HG03565 (cell line): ENCODE measurements at regions not wholly inside any gene's neighbourhood (a gene's known extent, or its start where the extent isn't known, plus 50 kb on each side); places are given as distances from the start of the nearest gene placed in this dataset.
"Not testable (repeated sequence)": the region's sequence is repeated elsewhere in the genome, so short reads cannot be mapped to it uniquely, and the experiment has no call there.

ENCODE experiments used
- ATAC-seq: cut with Tn5 transposase; IDR thresholded peaks from one replicate; pipeline ENCODE4 v1.9.1; 2021; ENCODE audit warnings: mild to moderate bottlenecking, moderate library complexity; ENCODE audit not compliant: unreplicated experiment

DNA sequence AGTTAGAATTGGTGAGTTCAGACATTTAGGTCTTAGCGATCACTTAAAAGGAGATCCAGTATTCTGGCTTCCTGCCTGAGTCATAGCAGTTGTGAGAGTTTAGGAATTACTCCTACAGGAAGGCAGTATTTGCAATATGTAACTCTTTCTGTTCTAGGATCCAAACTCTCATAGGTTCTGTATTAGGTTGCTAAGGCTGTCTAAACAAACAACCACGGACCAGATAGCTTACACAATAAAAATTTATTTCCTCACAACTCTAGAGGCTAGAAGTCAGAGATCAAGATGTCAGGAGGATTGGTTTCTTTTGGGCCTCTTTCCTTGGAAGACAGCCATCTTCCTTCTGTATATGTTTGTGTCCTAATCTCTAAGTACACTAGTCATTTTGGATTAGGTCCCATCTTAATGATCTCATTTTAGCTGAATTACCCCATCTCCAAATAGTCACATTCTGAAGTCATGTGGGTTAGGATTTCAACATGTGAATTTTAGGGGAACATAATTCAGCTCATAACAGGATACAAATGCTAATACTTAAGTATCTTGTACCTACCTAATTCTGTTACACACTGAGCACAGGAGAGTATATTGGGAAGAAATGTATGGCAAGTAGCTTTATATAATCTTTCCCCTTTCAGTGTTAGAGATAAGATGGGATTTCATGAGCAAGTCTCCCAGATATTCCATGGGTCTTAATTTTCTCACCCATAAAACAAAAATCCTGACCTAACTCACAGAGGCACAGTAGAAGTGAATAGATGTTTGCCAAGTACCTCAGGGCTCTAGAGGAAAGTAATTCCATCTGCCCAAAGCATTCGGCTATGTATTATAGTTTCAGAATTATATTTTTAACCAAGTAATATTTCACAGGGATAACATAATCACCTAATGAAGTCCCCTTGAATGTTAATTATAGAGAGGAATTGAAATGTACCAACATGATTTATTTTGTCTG, 144.4 kb downstream of the PTBP2 start:
- no peak for ATAC-seq

- no peak for ATAC-seq
These were observed 151.2 kb downstream of the PTBP2 start for GRCh38 chr1:96872757-96873156.

GRCh38 chr1:96878640-96879039, 157.1 kb downstream of the PTBP2 start:
- ATAC-seq = no peak

GRCh38 chr1:96880626-96881025, 159.0 kb downstream of the PTBP2 start:
- ATAC-seq = no peak

DNA sequence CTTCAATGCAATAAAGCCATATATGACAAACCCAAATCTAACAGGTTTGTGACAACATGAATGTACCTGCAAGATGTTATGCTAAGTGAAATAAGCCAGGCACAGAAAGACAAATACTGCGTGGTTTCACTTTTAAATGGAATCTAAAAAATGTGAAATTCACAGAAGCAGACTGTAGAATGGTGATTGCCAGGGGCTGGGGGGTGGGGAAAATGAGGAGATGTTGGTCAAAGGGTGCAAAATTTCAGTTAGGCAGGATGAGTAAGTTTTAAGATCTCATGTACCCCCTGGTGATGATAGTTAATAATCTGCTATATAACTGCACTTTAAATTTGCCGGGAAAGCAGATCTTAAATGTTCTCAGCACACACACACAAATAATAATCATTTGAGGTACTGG, 160.5 kb downstream of the PTBP2 start:
- no peak for ATAC-seq

DNA sequence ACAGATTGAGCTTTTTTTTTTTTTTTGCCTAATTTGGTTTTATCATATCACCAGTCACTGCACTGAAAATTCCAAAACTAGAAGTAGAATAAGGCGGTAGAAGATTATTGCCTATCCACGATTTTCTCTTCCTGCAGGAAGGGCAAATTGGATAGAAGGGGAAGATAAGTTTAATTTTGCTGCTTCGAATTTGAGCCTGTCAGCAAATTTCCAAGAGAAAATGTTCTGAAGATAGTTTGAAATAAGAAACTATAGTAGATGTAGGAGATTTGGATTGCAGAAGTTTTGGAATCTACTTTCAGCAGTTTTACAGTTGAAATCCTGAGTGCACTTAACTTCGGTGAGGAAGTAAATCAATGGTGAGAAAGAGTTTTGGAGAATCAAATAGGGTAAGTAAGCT, 164.9 kb downstream of the PTBP2 start:
- no peak for ATAC-seq

DNA sequence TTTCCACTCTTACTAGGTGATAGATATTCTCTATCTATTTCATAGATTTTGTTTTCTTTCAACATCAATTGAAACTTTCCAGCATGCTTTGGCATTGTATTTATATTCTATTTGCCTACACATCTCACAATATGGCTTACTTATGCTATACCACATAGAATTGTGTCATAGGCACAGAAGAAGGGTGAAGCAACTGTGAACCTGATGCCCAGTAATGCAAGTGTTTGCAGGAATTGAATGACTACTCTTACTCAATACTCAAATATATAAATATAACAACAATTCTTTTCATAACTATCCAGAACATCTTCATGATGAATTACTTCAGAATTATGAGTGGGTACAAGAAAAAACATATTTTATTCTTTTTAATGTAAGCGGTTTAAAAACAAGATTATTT, 165.9 kb downstream of the PTBP2 start:
- no peak for ATAC-seq

- ATAC-seq = no peak
These were observed 180.3 kb downstream of the PTBP2 start for GRCh38 chr1:96901783-96902363.

GRCh38 chr1:96912248-96912647, 190.7 kb downstream of the PTBP2 start:
- ATAC-seq = no peak

DNA sequence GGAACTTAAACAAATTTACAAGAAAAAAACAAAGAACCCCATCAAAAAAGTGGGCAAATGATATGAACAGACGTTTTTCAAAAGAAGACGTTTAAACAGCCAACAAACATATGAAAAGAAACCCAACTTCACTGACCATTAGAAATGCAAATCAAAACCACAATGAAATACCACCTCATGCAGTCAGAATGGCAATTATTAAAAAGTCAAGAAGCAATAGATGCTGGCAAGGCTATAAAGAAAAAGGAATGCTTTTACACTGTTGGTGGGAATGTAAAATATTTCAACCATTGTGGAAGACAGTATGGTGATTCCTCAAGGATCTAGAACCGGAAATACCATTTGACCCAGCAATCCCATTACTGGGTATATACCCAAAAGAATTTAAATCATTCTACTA, 194.1 kb downstream of the PTBP2 start:
- ATAC-seq = not testable (repeated sequence)

DNA sequence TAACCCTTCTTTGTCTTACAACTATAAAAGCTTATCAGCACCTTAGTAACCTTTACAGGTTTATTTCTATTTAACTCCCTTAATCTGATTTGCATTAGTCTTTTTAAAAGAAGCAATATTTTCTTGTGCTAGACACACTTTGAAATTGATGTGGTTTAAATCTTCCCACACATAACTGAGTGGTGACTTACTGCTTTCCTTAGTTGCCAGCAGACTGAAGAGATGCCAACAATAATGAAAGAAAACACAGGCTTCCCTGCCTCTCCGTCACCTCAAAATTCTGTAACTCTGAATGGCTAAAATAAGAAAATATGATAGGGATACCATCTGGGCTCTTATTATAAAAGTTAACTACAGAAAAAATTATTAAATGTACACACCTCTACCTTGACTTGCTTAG, 196.8 kb downstream of the PTBP2 start:
- ATAC-seq = no peak

GRCh38 chr1:96922181-96922580, 200.6 kb downstream of the PTBP2 start:
- ATAC-seq = no peak

GRCh38 chr1:96923753-96924152, 202.2 kb downstream of the PTBP2 start:
- ATAC-seq = no peak

- ATAC-seq = no peak
These were observed 204.6 kb downstream of the PTBP2 start for GRCh38 chr1:96926176-96926575.

- no peak for ATAC-seq
These were observed 205.5 kb downstream of the PTBP2 start for GRCh38 chr1:96927125-96927524.

DNA sequence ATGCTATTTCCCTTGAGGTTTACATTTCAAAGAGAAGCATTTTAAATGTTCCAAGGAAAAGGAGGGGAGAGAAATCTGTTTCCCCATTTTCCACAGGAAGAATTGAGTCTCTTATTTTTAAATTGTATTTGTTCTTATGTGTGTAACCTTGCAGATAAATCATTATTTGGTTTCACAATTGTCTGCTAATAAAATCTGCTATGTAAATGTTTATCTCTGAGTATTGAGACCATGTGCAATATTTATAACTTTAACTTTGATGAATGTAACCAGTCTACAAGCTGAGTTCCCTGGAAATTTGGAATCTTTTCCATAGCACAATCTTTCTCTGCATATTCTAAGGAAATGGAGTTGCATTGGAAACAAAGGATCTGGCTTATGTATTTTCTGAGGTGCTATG, 209.6 kb downstream of the PTBP2 start:
- ATAC-seq = no peak

GRCh38 chr1:96934282-96934681, 212.7 kb downstream of the PTBP2 start:
- no peak for ATAC-seq

DNA sequence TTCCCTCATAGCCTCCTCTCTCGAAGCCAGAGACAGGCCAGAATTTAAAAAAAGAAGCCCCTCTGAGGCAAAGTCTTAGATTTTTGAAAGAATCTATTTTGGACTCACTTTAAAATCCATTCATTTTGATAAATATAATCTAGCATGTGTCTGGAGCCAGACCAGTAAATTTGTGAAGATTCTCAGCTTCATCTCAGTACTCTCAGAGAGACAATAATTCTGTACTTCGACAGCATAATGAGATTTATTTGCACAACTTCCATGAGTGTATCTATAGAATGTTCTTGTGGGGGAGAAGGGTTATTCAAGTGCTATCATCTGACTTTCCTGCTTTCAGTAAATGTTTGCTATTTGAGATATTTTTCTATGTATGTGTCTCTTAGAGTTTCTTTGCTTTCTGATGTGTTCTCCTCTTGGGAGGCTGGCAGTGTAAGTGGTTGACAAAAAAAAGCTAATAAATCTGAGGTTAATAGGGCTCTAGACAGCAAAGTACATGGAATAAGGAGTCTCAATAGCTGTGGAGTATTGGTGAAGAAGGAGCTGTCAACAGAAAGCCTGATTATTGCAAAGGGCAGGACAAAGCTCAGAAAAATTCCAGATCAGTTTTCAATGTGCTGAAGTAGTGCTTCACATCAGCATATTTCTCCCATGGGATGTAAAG, 223.0 kb downstream of the PTBP2 start:
- ATAC-seq = no peak

GRCh38 chr1:96945509-96946084, 224.0 kb downstream of the PTBP2 start:
- no peak for ATAC-seq

DNA sequence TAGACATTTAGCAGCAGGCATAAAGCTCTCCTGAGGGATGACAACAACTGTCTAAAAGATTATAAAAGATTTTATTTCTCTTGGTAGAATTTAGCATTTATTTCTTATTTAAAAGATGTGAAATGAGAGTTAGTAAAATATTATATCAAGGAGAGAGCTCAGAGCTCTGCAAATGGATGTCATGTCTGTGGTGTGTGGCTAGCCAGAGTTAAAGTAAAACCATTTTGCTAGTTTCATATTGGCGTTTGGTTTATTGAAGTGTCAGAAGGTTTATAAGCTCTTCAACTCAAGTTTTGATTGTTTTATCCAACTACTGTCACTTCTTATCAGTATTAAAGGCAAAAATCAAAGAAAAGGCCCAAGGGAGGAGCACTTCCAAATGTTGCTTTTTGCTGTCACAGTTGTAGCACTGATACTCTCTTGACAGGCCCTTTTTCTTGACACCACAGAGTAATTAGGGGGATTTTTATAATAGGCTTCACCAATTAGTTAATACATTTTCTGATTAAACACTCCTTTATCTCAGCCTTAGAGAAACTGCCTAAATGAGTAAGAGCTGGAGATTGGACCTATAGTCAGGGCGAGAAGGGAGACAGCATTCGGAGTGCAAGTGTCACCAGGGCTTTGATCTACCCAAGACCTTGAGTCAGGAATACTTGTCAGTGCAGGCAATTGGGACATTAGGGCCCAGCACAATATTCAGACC, 233.9 kb downstream of the PTBP2 start:
- no peak for ATAC-seq

- no peak for ATAC-seq
These were observed 240.6 kb downstream of the PTBP2 start for GRCh38 chr1:96962216-96962615.
